A549 (cell line): ENCODE measurements at regions not wholly inside any gene's neighbourhood (a gene's known extent, or its start where the extent isn't known, plus 50 kb on each side); places are given as distances from the start of the nearest gene placed in this dataset.
A peak's percentile ranks its signal among the peaks of the same experiment; 100 is the strongest.

Source experiments
- ATAC-seq, 2 experiments: fragments of 200-7000 bp in 1 of 2; fragments of >200 bp in 1 of 2; cut with Nextera tagmentation in 1 of 2; cut with Tn5 transposase in 1 of 2; 3 replicates each; pipeline versions ENCODE4 v1.8.0 to v1.9.1; 2018 to 2020; ENCODE audit warnings: mild to moderate bottlenecking in 1 of 2, moderate library complexity in 1 of 2
- CTCF ChIA-PET: fragments of 300-600 bp; sonication (Branson Sonifier 250); formaldehyde crosslinking; extraction: SDS; loops from one replicate; lab custom pipeline; 2021; ENCODE audit warnings: antibody characterized with exemption, inconsistent platforms; lab: Yijun Ruan, JAX
- POLR2A ChIA-PET: fragments of 350-600 bp; formaldehyde crosslinking; extraction: SDS; loops from one replicate; lab custom pipeline; 2021; ENCODE audit warnings: antibody characterized with exemption, inconsistent platforms; lab: Yijun Ruan, JAX
- DNase-seq, 2 experiments: peaks; one replicate each; pipeline versions ENCODE4 v3.0.0 to v3.0.0-alpha.2; 2011 to 2016; ENCODE audit warnings: low read depth in 1 of 2, low spot score in 1 of 2
- FAIRE-seq: peaks from 2 replicates; lab custom pipeline; 2011; peaks lifted over from hg19 to GRCh38; lab: Jason Lieb, UNC
- H3K27ac ChIP-seq, 2 experiments: fragments of >200 bp; sonication (Bioruptor Twin); formaldehyde crosslinking; 3 replicates each; pipeline ENCODE4 v1.5.1; 2016 to 2017
- H3K4me1 ChIP-seq: fragments of >200 bp; sonication (Bioruptor Twin); formaldehyde crosslinking; 3 replicates; pipeline ENCODE4 v1.6.1; 2016
- H3K4me2 ChIP-seq: fragments of >200 bp; sonication (Bioruptor Twin); formaldehyde crosslinking; 3 replicates; pipeline ENCODE4 v1.6.1; 2016
- H3K4me3 ChIP-seq: fragments of >200 bp; sonication (Bioruptor Twin); formaldehyde crosslinking; 3 replicates; pipeline ENCODE4 v1.5.1; 2016
- H3K9me3 ChIP-seq: fragments of >200 bp; sonication (Bioruptor Twin); formaldehyde crosslinking; 3 replicates; pipeline ENCODE4 v1.6.1; 2016
- CBX2 ChIP-seq: fragments of 200-600 bp; sonication (generic); IDR thresholded peaks from 2 replicates; pipeline ENCODE4 v1.6.1; 2016; ENCODE audit warnings: low read depth, mild to moderate bottlenecking, borderline replicate concordance
- CHD2 ChIP-seq: fragments of 150-350 bp; IDR thresholded peaks from 2 replicates; pipeline ENCODE4 v1.6.1; 2014; ENCODE audit warnings: low read length; ENCODE audit not compliant: partially characterized antibody
- CHD4 ChIP-seq: fragments of 200-600 bp; sonication (generic); IDR thresholded peaks from 2 replicates; pipeline ENCODE4 v1.6.1; 2016; ENCODE audit warnings: antibody characterized with exemption, mild to moderate bottlenecking, borderline replicate concordance
- E2F6 ChIP-seq: IDR thresholded peaks from 2 replicates; pipeline ENCODE4 v1.6.1; 2012; ENCODE audit warnings: low read depth, borderline replicate concordance
- ESRRA ChIP-seq: fragments of 150-350 bp; IDR thresholded peaks from 2 replicates; pipeline ENCODE4 v1.6.1; 2014; ENCODE audit warnings: mild to moderate bottlenecking, low read length, borderline replicate concordance
- FOSB ChIP-seq: fragments of 250-450 bp; sonication (Bioruptor Pico); IDR thresholded peaks from 2 replicates; pipeline ENCODE4 v1.5.0; 2020; ENCODE audit warnings: mild to moderate bottlenecking, moderate library complexity
- HOXB13 ChIP-seq: fragments of 250-450 bp; sonication (Bioruptor Pico); IDR thresholded peaks from 2 replicates; pipeline ENCODE4 v1.5.0; 2020; ENCODE audit warnings: low read depth, mild to moderate bottlenecking, moderate library complexity
- MAZ ChIP-seq: fragments of 150-350 bp; IDR thresholded peaks from 2 replicates; pipeline ENCODE4 v1.6.1; 2014; ENCODE audit warnings: antibody characterized with exemption, low read depth, low read length, borderline replicate concordance
- MYC ChIP-seq: IDR thresholded peaks from 2 replicates; pipeline ENCODE4 v1.6.1; 2012; ENCODE audit warnings: mild to moderate bottlenecking, inconsistent platforms, low read length, improper control_type of control experiment, borderline replicate concordance
- NFE2L2 ChIP-seq: fragments of 150-350 bp; conservative IDR thresholded peaks from 2 replicates; pipeline ENCODE4 v1.6.1; 2014; ENCODE audit warnings: low read length
- NPAS2 ChIP-seq: fragments of 250-450 bp; sonication (Bioruptor Pico); IDR thresholded peaks from 2 replicates; pipeline ENCODE4 v1.8.0; 2022; ENCODE audit warnings: mild to moderate bottlenecking, moderate library complexity, borderline replicate concordance
- POLR2A ChIP-seq: IDR thresholded peaks from 2 replicates; pipeline ENCODE4 v1.6.1; 2012; ENCODE audit warnings: mild to moderate bottlenecking, low read length
- RAD21 ChIP-seq, 2 experiments: fragments of >200 bp in 1 of 2; sonication (Bioruptor Twin) in 1 of 2; formaldehyde crosslinking in 1 of 2; IDR thresholded peaks in 1 of 2; conservative IDR thresholded peaks in 1 of 2; 2 replicates in 1 of 2; 3 replicates in 1 of 2; pipeline ENCODE4 v1.6.1; 2012 to 2018; ENCODE audit warnings: inconsistent platforms in 1 of 2
- RCOR1 ChIP-seq: fragments of 150-350 bp; IDR thresholded peaks from 2 replicates; pipeline ENCODE4 v1.6.1; 2014; ENCODE audit warnings: antibody characterized with exemption, low read length, low read depth
- RNF2 ChIP-seq: fragments of 200-600 bp; sonication (generic); IDR thresholded peaks from 2 replicates; pipeline ENCODE4 v1.6.1; 2016; ENCODE audit warnings: low read depth, mild to moderate bottlenecking, antibody characterized with exemption, moderate library complexity, borderline replicate concordance
- TP53 ChIP-seq: fragments of 250-450 bp; sonication (Bioruptor Pico); IDR thresholded peaks from 2 replicates; pipeline ENCODE4 v1.5.0; 2021; ENCODE audit warnings: mild to moderate bottlenecking, moderate library complexity
- ZC3H11A ChIP-seq: fragments of 450-650 bp; IDR thresholded peaks from 2 replicates; pipeline ENCODE4 v1.6.1; 2014; ENCODE audit warnings: antibody characterized with exemption, mild to moderate bottlenecking
- WGBS: methylation state at CpG from one replicate; pipeline ENCODE4 v1.1.6; 2017; ENCODE audit errors: missing lambda C conversion rate; 5-methylcytosine and 5-hydroxymethylcytosine counted together
- TF ChIP-seq, protein P1 (sequence below): fragments of 150-350 bp; IDR thresholded peaks from 2 replicates; pipeline ENCODE4 v1.6.1; 2014; ENCODE audit warnings: low read depth, mild to moderate bottlenecking, low read length
- TF ChIP-seq, protein P2 (sequence below): fragments of 250-450 bp; sonication (Bioruptor Pico); IDR thresholded peaks from 2 replicates; pipeline ENCODE4 v1.5.0; 2020; ENCODE audit warnings: low read depth, mild to moderate bottlenecking, moderate library complexity
- TF ChIP-seq, protein P3 (sequence below): fragments of >200 bp; sonication (Bioruptor Twin); formaldehyde crosslinking; IDR thresholded peaks from 3 replicates; pipeline ENCODE4 v1.5.1; 2016

DNA sequence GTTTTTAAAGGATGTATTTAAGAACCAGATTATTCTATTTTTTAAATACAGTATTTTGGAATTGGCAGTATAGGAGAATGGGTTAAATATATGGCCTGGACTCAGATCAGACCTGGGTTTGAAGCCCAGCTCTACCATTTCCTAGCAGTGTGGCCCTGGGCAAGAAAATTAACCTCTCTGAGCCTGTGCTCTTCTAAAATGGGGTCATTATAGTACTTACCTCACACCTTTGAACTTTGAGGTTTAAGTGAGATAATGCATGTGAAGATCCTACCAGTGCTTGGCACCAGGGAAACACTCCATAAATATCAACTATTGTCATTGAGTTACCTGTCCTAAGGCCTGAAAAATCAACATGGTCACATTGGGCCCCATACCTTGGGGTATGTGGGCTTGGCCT, 93.4 kb upstream of the WSB1 start:
- Histone ChIP-seq H3K27ac (no peak overlapping the region), H3K4me2 (no peak overlapping the region), H3K4me3 (no peak overlapping the region), H3K4me1 (no peaks in the 10 kb centered on the region), H3K9me3 (0 out of 3 replicates have a peak, but pooled peaks cover 2% of the 10 kb centered on the region)
- POLR2A ChIA-PET, result no interaction called here
- TF ChIP-seq RNF2, result no peak
- TF ChIP-seq RCOR1, result no peak
- no peak for TF ChIP-seq ESRRA
- no peak for TF ChIP-seq NPAS2 (CRISPR knock-in tag)
- no peak for TF ChIP-seq RAD21 (conservative IDR thresholded peaks at IDR 0.05 in 1 of 2, IDR thresholded peaks at IDR 0.05 in 1 of 2)
- TF ChIP-seq CHD2, result no peak
- no peak for TF ChIP-seq ZC3H11A
- TF ChIP-seq MAZ, result no peak
- TF ChIP-seq POLR2A, result no peak
- no peak for TF ChIP-seq FOSB (CRISPR knock-in tag)
- no peak for TF ChIP-seq E2F6
- no peak for TF ChIP-seq MYC
- TF ChIP-seq CHD4, result no peak
- no peak for TF ChIP-seq CBX2
- ATAC-seq (no peak), DNase-seq (no peak), FAIRE-seq (no peak)
- CTCF ChIA-PET, result interaction anchor here (1.3 to 7.9 kb wide), 4 partner anchors 18 to 454 kb away, joined by 3 to 48 read pairs (median 4); no protein-coding TSS in a partner anchor

GRCh38 chr17:27203241-27203640, 90.7 kb upstream of the WSB1 start:
- ATAC-seq (no peak), FAIRE-seq (no peak), DNase-seq (no peak)
- 25% methylated on average over 3 of the region's 3 CpGs for WGBS
- no peak overlapping the region for H3K4me2 ChIP-seq
- H3K4me1 ChIP-seq, result peaks cover 10% of the 10 kb centered on the region; the same call in 2 of the 3 replicates
- H3K4me3 ChIP-seq, result no peak overlapping the region
- POLR2A ChIA-PET, result no interaction called here
- H3K27ac ChIP-seq, result no peak overlapping the region
- TF ChIP-seq TP53 (CRISPR knock-in tag), result no peak
- TF ChIP-seq CHD2, result no peak
- TF ChIP-seq, protein P1, sequence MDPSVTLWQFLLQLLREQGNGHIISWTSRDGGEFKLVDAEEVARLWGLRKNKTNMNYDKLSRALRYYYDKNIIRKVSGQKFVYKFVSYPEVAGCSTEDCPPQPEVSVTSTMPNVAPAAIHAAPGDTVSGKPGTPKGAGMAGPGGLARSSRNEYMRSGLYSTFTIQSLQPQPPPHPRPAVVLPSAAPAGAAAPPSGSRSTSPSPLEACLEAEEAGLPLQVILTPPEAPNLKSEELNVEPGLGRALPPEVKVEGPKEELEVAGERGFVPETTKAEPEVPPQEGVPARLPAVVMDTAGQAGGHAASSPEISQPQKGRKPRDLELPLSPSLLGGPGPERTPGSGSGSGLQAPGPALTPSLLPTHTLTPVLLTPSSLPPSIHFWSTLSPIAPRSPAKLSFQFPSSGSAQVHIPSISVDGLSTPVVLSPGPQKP, result no peak
- TF ChIP-seq, protein P2, sequence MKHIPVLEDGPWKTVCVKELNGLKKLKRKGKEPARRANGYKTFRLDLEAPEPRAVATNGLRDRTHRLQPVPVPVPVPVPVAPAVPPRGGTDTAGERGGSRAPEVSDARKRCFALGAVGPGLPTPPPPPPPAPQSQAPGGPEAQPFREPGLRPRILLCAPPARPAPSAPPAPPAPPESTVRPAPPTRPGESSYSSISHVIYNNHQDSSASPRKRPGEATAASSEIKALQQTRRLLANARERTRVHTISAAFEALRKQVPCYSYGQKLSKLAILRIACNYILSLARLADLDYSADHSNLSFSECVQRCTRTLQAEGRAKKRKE (CRISPR knock-in tag), result no peak
- TF ChIP-seq CHD4, result no peak
- TF ChIP-seq HOXB13 (CRISPR knock-in tag), result no peak
- TF ChIP-seq ZC3H11A, result no peak
- H3K9me3 ChIP-seq, result 0 out of 3 replicates have a peak, but pooled peaks cover 2% of the 10 kb centered on the region
- CTCF ChIA-PET, result interaction anchor here (0.8 to 2.4 kb wide), 6 partner anchors 10 to 398 kb away, joined by 3 to 7 read pairs (median 4); no protein-coding TSS in a partner anchor

- FAIRE-seq, result no peak
- TF ChIP-seq RAD21 (conservative IDR thresholded peaks at IDR 0.05 in 1 of 2, IDR thresholded peaks at IDR 0.05 in 1 of 2) (peak in 1 of 2 experiments; percentile 23; a peak in 1 of 5 replicates), NFE2L2 (no peak)
- TF ChIP-seq, protein P3, sequence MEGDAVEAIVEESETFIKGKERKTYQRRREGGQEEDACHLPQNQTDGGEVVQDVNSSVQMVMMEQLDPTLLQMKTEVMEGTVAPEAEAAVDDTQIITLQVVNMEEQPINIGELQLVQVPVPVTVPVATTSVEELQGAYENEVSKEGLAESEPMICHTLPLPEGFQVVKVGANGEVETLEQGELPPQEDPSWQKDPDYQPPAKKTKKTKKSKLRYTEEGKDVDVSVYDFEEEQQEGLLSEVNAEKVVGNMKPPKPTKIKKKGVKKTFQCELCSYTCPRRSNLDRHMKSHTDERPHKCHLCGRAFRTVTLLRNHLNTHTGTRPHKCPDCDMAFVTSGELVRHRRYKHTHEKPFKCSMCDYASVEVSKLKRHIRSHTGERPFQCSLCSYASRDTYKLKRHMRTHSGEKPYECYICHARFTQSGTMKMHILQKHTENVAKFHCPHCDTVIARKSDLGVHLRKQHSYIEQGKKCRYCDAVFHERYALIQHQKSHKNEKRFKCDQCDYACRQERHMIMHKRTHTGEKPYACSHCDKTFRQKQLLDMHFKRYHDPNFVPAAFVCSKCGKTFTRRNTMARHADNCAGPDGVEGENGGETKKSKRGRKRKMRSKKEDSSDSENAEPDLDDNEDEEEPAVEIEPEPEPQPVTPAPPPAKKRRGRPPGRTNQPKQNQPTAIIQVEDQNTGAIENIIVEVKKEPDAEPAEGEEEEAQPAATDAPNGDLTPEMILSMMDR, result peak; percentile 27; the same call in 2 of the 3 replicates
Measured at GRCh38 chr17:27206447-27206846, 87.5 kb upstream of the WSB1 start.

More at GRCh38 chr17:27206447-27206846, 87.5 kb upstream of the WSB1 start:
- DNase-seq, result peak in 1 of 2 experiments; percentile 22
- 84% methylated on average over 4 of the region's 4 CpGs for WGBS
- ChIA-PET CTCF (interaction anchor here (0.5 to 1.9 kb wide), 16 partner anchors 8 to 448 kb away, joined by 3 to 10 read pairs (median 4); no protein-coding TSS in a partner anchor), POLR2A (interaction anchor here (1.2 to 1.4 kb wide), 3 partner anchors 30 to 127 kb away, joined by 4 to 7 read pairs (median 5); no protein-coding TSS in a partner anchor)
- Histone ChIP-seq H3K4me2 (peak overlapping the region; percentile 30; the same call in 2 of the 3 replicates), H3K9me3 (0 out of 3 replicates have a peak, but pooled peaks cover 2% of the 10 kb centered on the region), H3K4me1 (peaks cover 10% of the 10 kb centered on the region; the same call in 2 of the 3 replicates), H3K27ac (no peak overlapping the region), H3K4me3 (no peak overlapping the region)
- ATAC-seq, result peak; percentile 58 to 65; a peak in 4 of 6 replicates
